GM23338 (cell line): ENCODE measurements at regions not wholly inside any gene's neighbourhood (a gene's known extent, or its start where the extent isn't known, plus 50 kb on each side); places are given as distances from the start of the nearest gene placed in this dataset.
A peak's percentile ranks its signal among the peaks of the same experiment; 100 is the strongest.

Source experiments
- ATAC-seq: fragments of 200-7000 bp; cut with Tn5 transposase; 3 replicates; pipeline ENCODE4 v1.9.1; 2020
- DNase-seq: peaks from one replicate; pipeline ENCODE4 v3.0.0-alpha.2; 2015; ENCODE audit warnings: low spot score
- H2AFZ ChIP-seq: fragments of 200-600 bp; sonication (generic); 2 replicates; pipeline ENCODE4 v1.8.0; 2016; ENCODE audit warnings: antibody characterized with exemption, mild to moderate bottlenecking, moderate library complexity
- H3F3A ChIP-seq: fragments of 200-600 bp; sonication (generic); replicated peaks from 2 replicates; pipeline ENCODE4 v1.8.0; 2017; ENCODE audit warnings: antibody characterized with exemption, mixed run types, low read depth
- H3K27ac ChIP-seq: fragments of 200-600 bp; sonication (generic); 2 replicates; pipeline ENCODE4 v1.6.1; 2016; ENCODE audit warnings: low read depth
- H3K27me3 ChIP-seq: fragments of 200-600 bp; sonication (generic); 2 replicates; pipeline ENCODE4 v1.8.0; 2016; ENCODE audit warnings: mild to moderate bottlenecking, mixed run types, moderate library complexity; ENCODE audit not compliant: insufficient read depth
- H3K36me3 ChIP-seq: fragments of 200-600 bp; sonication (generic); 2 replicates; pipeline ENCODE4 v1.8.0; 2016; ENCODE audit warnings: mild to moderate bottlenecking; ENCODE audit not compliant: insufficient read depth
- H3K4me1 ChIP-seq: fragments of 200-600 bp; sonication (generic); 2 replicates; pipeline ENCODE4 v1.8.0; 2016; ENCODE audit warnings: mild to moderate bottlenecking, moderate library complexity; ENCODE audit not compliant: insufficient read depth
- H3K4me2 ChIP-seq: fragments of 200-600 bp; sonication (generic); 2 replicates; pipeline ENCODE4 v1.7.1; 2017; ENCODE audit warnings: mixed run types
- H3K4me3 ChIP-seq: fragments of 200-600 bp; sonication (generic); 2 replicates; pipeline ENCODE4 v1.6.1; 2016; ENCODE audit warnings: mixed run types
- H3K79me2 ChIP-seq: fragments of 200-600 bp; sonication (generic); replicated peaks from 2 replicates; pipeline ENCODE4 v1.8.0; 2017; ENCODE audit warnings: mild to moderate bottlenecking; ENCODE audit not compliant: insufficient read depth
- H3K9me2 ChIP-seq: fragments of 200-600 bp; sonication (generic); 2 replicates; pipeline ENCODE4 v1.8.0; 2017; ENCODE audit not compliant: insufficient read depth
- H4K20me1 ChIP-seq: fragments of 200-600 bp; sonication (generic); replicated peaks from 2 replicates; pipeline ENCODE4 v1.8.0; 2017; ENCODE audit warnings: mild to moderate bottlenecking; ENCODE audit not compliant: insufficient read depth
- H3K27ac Mint-ChIP-seq: 2 replicates; pipeline ENCODE4 v1.8.0; 2020; ENCODE audit warnings: inconsistent platforms, mild to moderate bottlenecking, moderate library complexity, mixed read lengths
- H3K27me3 Mint-ChIP-seq: 3 replicates; pipeline ENCODE4 v1.8.0; 2022; ENCODE audit warnings: low read depth, mild to moderate bottlenecking, moderate library complexity, mixed read lengths, inconsistent platforms; ENCODE audit not compliant: insufficient read depth, poor library complexity
- H3K36me3 Mint-ChIP-seq: 3 replicates; pipeline ENCODE4 v1.8.0; 2021; ENCODE audit warnings: low read depth, mild to moderate bottlenecking, inconsistent platforms, moderate library complexity, mixed read lengths
- H3K4me1 Mint-ChIP-seq: 3 replicates; pipeline ENCODE4 v1.8.0; 2020; ENCODE audit warnings: mild to moderate bottlenecking, inconsistent platforms, mixed read lengths
- H3K4me3 Mint-ChIP-seq: 3 replicates; pipeline ENCODE4 v1.8.0; 2021; ENCODE audit warnings: moderate library complexity, mild to moderate bottlenecking, inconsistent platforms, mixed read lengths
- H3K9me3 Mint-ChIP-seq: 3 replicates; pipeline ENCODE4 v1.8.0; 2020; ENCODE audit warnings: moderate library complexity, mild to moderate bottlenecking, inconsistent platforms, mixed read lengths
- CREB1 ChIP-seq: fragments of 250-450 bp; sonication (Bioruptor Pico); IDR thresholded peaks from 2 replicates; pipeline ENCODE4 v1.5.0; 2020; ENCODE audit warnings: low read depth, mild to moderate bottlenecking, moderate library complexity
- ETS1 ChIP-seq: IDR thresholded peaks from 2 replicates; pipeline ENCODE4 v1.6.1; 2016; ENCODE audit warnings: antibody characterized with exemption
- EZH2 ChIP-seq: fragments of 200-600 bp; sonication (generic); IDR thresholded peaks from one replicate; pipeline ENCODE4 v1.8.0; 2017; ENCODE audit warnings: antibody characterized with exemption, mild to moderate bottlenecking, low read depth; ENCODE audit not compliant: unreplicated experiment
- EZH2phosphoT487 ChIP-seq: fragments of 200-600 bp; sonication (generic); IDR thresholded peaks from one replicate; pipeline ENCODE4 v1.8.1; 2018; ENCODE audit warnings: antibody characterized with exemption; ENCODE audit not compliant: unreplicated experiment
- JUNB ChIP-seq: IDR thresholded peaks from one replicate; pipeline ENCODE4 v1.6.1; 2016; ENCODE audit warnings: antibody characterized with exemption; ENCODE audit not compliant: unreplicated experiment
- NANOG ChIP-seq: IDR thresholded peaks from 2 replicates; pipeline ENCODE4 v1.6.1; 2016; ENCODE audit warnings: antibody characterized with exemption, borderline replicate concordance
- REST ChIP-seq: IDR thresholded peaks from one replicate; pipeline ENCODE4 v1.6.1; 2018; ENCODE audit warnings: antibody characterized with exemption; ENCODE audit not compliant: unreplicated experiment
- STAT1 ChIP-seq: IDR thresholded peaks from one replicate; pipeline ENCODE4 v1.6.1; 2016; ENCODE audit warnings: antibody characterized with exemption; ENCODE audit not compliant: unreplicated experiment
- ZNF114 ChIP-seq: fragments of 250-450 bp; sonication (Bioruptor Pico); IDR thresholded peaks from 2 replicates; pipeline ENCODE4 v1.5.0; 2020; ENCODE audit warnings: mild to moderate bottlenecking, moderate library complexity
- ZNF331 ChIP-seq: fragments of 250-450 bp; sonication (Bioruptor Pico); IDR thresholded peaks from 2 replicates; pipeline ENCODE4 v1.5.0; 2020; ENCODE audit warnings: low read depth, mild to moderate bottlenecking, moderate library complexity

- no peaks in the 10 kb centered on the region for H3K36me3 Mint-ChIP-seq
- Histone ChIP-seq H3K27ac (no peak overlapping the region), H4K20me1 (no peaks in the 10 kb centered on the region), H3K79me2 (no peaks in the 10 kb centered on the region), H3K4me1 (peaks cover 21% of the 10 kb centered on the region), H3K27me3 (no peaks in the 10 kb centered on the region), H3K9me2 (no peaks in the 10 kb centered on the region; the same call in 1 of the 2 replicates), H2AFZ (0 out of 2 replicates have a peak overlapping the region, but pooled peaks have one; percentile 9), H3F3A (no peaks in the 10 kb centered on the region), H3K4me3 (no peak overlapping the region), H3K36me3 (no peaks in the 10 kb centered on the region), H3K4me2 (no peak overlapping the region)
- no peaks in the 10 kb centered on the region for H3K9me3 Mint-ChIP-seq
- ATAC-seq: no peak
- TF ChIP-seq STAT1: no peak
- TF ChIP-seq EZH2: no peak
- no peak for TF ChIP-seq ETS1
- TF ChIP-seq NANOG: no peak
- no peak for TF ChIP-seq EZH2phosphoT487
- no peak for TF ChIP-seq JUNB
- no peak overlapping the region for H3K4me3 Mint-ChIP-seq
- no peak overlapping the region for H3K27ac Mint-ChIP-seq
- DNase-seq: no peak
- peaks cover 21% of the 10 kb centered on the region for H3K4me1 Mint-ChIP-seq
- peaks cover 3% of the 10 kb centered on the region for H3K27me3 Mint-ChIP-seq
Measured at GRCh38 chr13:79196366-79196765, 209.7 kb downstream of the RBM26 start.

- Histone ChIP-seq H4K20me1 (no peaks in the 10 kb centered on the region), H3K9me2 (no peaks in the 10 kb centered on the region; the same call in 1 of the 2 replicates), H3K36me3 (no peaks in the 10 kb centered on the region), H2AFZ (no peak overlapping the region), H3K27ac (no peak overlapping the region), H3K4me1 (peaks cover 21% of the 10 kb centered on the region), H3K4me2 (no peak overlapping the region), H3K79me2 (no peaks in the 10 kb centered on the region), H3K27me3 (no peaks in the 10 kb centered on the region), H3F3A (no peaks in the 10 kb centered on the region), H3K4me3 (no peak overlapping the region)
- ATAC-seq (no peak), DNase-seq (no peak)
- Mint-ChIP-seq H3K4me3 (no peak overlapping the region), H3K9me3 (no peaks in the 10 kb centered on the region), H3K4me1 (peaks cover 27% of the 10 kb centered on the region), H3K27ac (no peak overlapping the region), H3K36me3 (no peaks in the 10 kb centered on the region), H3K27me3 (no peaks in the 10 kb centered on the region)
- TF ChIP-seq REST (no peak), JUNB (no peak), CREB1 (no peak), ZNF114 (CRISPR knock-in tag) (no peak), ZNF331 (CRISPR knock-in tag) (no peak), STAT1 (no peak)
Measured at GRCh38 chr13:79194727-79195126, 211.3 kb downstream of the RBM26 start.
